ENCODE measurements at regions not wholly inside any gene's neighbourhood (a gene's known extent, or its start where the extent isn't known, plus 50 kb on each side); places are given as distances from the start of the nearest gene placed in this dataset.
A peak's percentile ranks its signal among the peaks of the same experiment; 100 is the strongest.

DNA sequence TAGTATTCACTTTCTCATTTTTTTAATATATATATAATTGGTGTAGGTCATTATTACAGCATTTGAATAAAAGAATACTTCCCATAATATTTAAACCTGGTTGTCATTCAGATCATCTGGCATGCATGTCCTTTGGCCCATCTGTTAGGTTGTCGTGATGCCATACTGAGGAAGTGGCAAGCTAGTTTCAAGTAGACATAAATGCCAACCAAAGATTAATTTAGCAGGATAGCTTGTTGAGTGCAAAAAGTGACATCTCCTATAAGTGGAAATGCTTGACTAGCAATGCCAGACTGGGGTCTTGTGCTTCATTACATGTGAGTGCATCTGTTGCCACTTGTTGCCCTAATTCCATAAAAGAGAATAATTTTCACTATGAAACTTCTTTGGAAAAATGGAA is 1044.7 kb downstream of the GRIK2 start:
- Histone ChIP-seq H3K4me1 (ENCODE audit: control insufficient read depth in 2 of 2, insufficient read depth in 2 of 2, low read length in 2 of 2) (no peaks in the 10 kb centered on the region), H3K27me3 (ENCODE audit: control insufficient read depth in 2 of 2, insufficient read depth in 1 of 2, low read length in 1 of 2) (no peaks in the 10 kb centered on the region), H3K36me3 (ENCODE audit: control insufficient read depth in 2 of 2, insufficient read depth in 2 of 2, low read length in 1 of 2) (no peaks in the 10 kb centered on the region), H3K4me3 (ENCODE audit: low read length in 2 of 2) (no peak overlapping the region), H3K9me3 (ENCODE audit: control insufficient read depth in 2 of 2, insufficient read depth in 1 of 2, low read length in 1 of 2) (no peaks in the 10 kb centered on the region), H3K27ac (ENCODE audit: low read depth in 1 of 2, low read length in 1 of 2) (no peak overlapping the region)
- no peak for DNase-seq (ENCODE audit: low read depth in 6 of 9, low spot score in 9 of 9)
- WGBS = 88% methylated on average over 1 of the region's 1 CpG

GRCh38 chr6:102417368-102417998 is 1024.0 kb downstream of the GRIK2 start:
- H3K9me3 ChIP-seq (ENCODE audit: control insufficient read depth in 2 of 2, insufficient read depth in 1 of 2, low read length in 1 of 2) = no peaks in the 10 kb centered on the region
- H3K4me1 ChIP-seq (ENCODE audit: control insufficient read depth in 2 of 2, insufficient read depth in 2 of 2, low read length in 2 of 2) = peaks cover 0 to 5% of the 10 kb centered on the region in 2 donors
- no peaks in the 10 kb centered on the region for H3K36me3 ChIP-seq (ENCODE audit: control insufficient read depth in 2 of 2, insufficient read depth in 2 of 2, low read length in 1 of 2)
- H3K27me3 ChIP-seq (ENCODE audit: control insufficient read depth in 2 of 2, insufficient read depth in 1 of 2, low read length in 1 of 2) = no peaks in the 10 kb centered on the region
- peak in 8 of 9 donors; percentile 3 to 72 (median 28) for DNase-seq (ENCODE audit: low read depth in 6 of 9, low spot score in 9 of 9)
- no peak overlapping the region for H3K4me3 ChIP-seq (ENCODE audit: low read length in 2 of 2)
- peak overlapping the region in 1 of 2 donors; percentile 20 for H3K27ac ChIP-seq (ENCODE audit: low read depth in 1 of 2, low read length in 1 of 2)
- 12% methylated on average over 4 of the region's 4 CpGs for WGBS

DNA sequence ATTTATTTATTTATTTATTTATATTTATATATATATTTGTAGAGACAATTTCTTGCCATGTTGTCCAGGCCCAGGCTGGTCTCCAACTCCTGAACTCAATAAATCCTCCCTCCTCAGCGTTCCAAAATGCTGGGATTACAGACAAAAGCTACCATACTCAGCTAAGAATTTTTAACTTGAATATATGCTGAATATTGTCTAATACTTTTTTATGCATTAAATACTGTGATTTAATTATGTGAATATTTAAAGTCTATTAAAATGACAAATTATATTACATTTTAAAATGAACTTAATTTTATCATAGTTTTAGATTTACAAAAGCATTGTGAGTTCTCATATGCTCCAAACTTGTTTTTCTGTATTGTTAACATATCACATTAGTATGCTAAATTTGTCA is 1022.4 kb downstream of the GRIK2 start:
- peaks cover 0 to 5% of the 10 kb centered on the region in 2 donors for H3K4me1 ChIP-seq (ENCODE audit: control insufficient read depth in 2 of 2, insufficient read depth in 2 of 2, low read length in 2 of 2)
- no peaks in the 10 kb centered on the region for H3K27me3 ChIP-seq (ENCODE audit: control insufficient read depth in 2 of 2, insufficient read depth in 1 of 2, low read length in 1 of 2)
- no peaks in the 10 kb centered on the region for H3K9me3 ChIP-seq (ENCODE audit: control insufficient read depth in 2 of 2, insufficient read depth in 1 of 2, low read length in 1 of 2)
- no peak overlapping the region for H3K27ac ChIP-seq (ENCODE audit: low read depth in 1 of 2, low read length in 1 of 2)
- DNase-seq (ENCODE audit: low read depth in 6 of 9, low spot score in 9 of 9) = no peak
- no peak overlapping the region for H3K4me3 ChIP-seq (ENCODE audit: low read length in 2 of 2)
- no peaks in the 10 kb centered on the region for H3K36me3 ChIP-seq (ENCODE audit: control insufficient read depth in 2 of 2, insufficient read depth in 2 of 2, low read length in 1 of 2)
- WGBS = 90% methylated on average over 1 of the region's 1 CpG

DNA sequence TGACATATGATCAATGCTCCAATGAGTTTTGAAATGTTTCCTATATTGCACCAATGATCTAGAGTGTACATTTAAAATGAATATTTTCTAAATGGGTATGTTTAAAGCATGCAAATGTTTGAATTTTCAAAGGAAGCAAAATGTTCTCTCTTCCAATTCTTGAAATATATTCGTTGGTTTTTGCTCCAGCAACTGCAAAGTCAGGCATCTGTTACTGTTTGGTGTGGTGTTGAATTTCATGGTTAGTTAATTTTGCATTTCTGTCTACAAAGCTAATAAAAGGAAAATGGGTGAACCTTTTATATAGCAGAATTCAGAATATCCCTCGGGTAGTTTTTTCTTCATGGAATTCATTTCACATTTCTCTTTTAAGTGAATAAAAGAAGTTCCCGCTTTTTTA is 1018.3 kb downstream of the GRIK2 start:
- Histone ChIP-seq H3K27ac (ENCODE audit: low read depth in 1 of 2, low read length in 1 of 2) (no peak overlapping the region), H3K4me3 (ENCODE audit: low read length in 2 of 2) (no peak overlapping the region), H3K9me3 (ENCODE audit: control insufficient read depth in 2 of 2, insufficient read depth in 1 of 2, low read length in 1 of 2) (no peaks in the 10 kb centered on the region), H3K27me3 (ENCODE audit: control insufficient read depth in 2 of 2, insufficient read depth in 1 of 2, low read length in 1 of 2) (no peaks in the 10 kb centered on the region), H3K4me1 (ENCODE audit: control insufficient read depth in 2 of 2, insufficient read depth in 2 of 2, low read length in 2 of 2) (no peaks in the 10 kb centered on the region), H3K36me3 (ENCODE audit: control insufficient read depth in 2 of 2, insufficient read depth in 2 of 2, low read length in 1 of 2) (no peaks in the 10 kb centered on the region)
- no peak for DNase-seq (ENCODE audit: low read depth in 6 of 9, low spot score in 9 of 9)
- 89% methylated on average over 3 of the region's 3 CpGs for whole genome bisulfite sequencing

GRCh38 chr6:102407886-102408741 is 1014.6 kb downstream of the GRIK2 start:
- no peak overlapping the region for H3K4me3 ChIP-seq (ENCODE audit: low read length in 2 of 2)
- no peaks in the 10 kb centered on the region for H3K36me3 ChIP-seq (ENCODE audit: control insufficient read depth in 2 of 2, insufficient read depth in 2 of 2, low read length in 1 of 2)
- H3K27me3 ChIP-seq (ENCODE audit: control insufficient read depth in 2 of 2, insufficient read depth in 1 of 2, low read length in 1 of 2) = no peaks in the 10 kb centered on the region
- 81% methylated on average over 4 of the region's 4 CpGs for WGBS
- no peaks in the 10 kb centered on the region for H3K4me1 ChIP-seq (ENCODE audit: control insufficient read depth in 2 of 2, insufficient read depth in 2 of 2, low read length in 2 of 2)
- no peak overlapping the region for H3K27ac ChIP-seq (ENCODE audit: low read depth in 1 of 2, low read length in 1 of 2)
- DNase-seq (ENCODE audit: low read depth in 6 of 9, low spot score in 9 of 9) = no peak
- H3K9me3 ChIP-seq (ENCODE audit: control insufficient read depth in 2 of 2, insufficient read depth in 1 of 2, low read length in 1 of 2) = no peaks in the 10 kb centered on the region

DNA sequence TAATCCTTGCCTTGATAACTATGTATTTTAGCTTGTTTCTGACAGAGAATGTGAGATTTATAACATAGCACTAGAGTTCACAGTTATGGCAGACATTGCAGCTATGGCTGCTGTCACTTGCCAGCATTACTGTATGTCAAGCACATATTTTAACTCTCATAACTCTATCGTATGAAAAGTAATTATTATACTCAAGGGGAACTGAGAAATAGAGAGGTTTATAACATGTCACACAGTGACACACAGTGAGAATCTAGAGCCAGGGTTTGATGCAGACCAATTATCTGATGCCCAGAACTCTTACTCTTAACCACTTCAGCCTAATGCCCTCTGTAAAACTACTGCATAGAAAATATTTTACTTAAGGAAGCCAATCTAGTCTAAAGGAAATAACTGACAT is 1012.4 kb downstream of the GRIK2 start:
- Histone ChIP-seq H3K27me3 (ENCODE audit: control insufficient read depth in 2 of 2, insufficient read depth in 1 of 2, low read length in 1 of 2) (no peaks in the 10 kb centered on the region), H3K9me3 (ENCODE audit: control insufficient read depth in 2 of 2, insufficient read depth in 1 of 2, low read length in 1 of 2) (no peaks in the 10 kb centered on the region), H3K4me1 (ENCODE audit: control insufficient read depth in 2 of 2, insufficient read depth in 2 of 2, low read length in 2 of 2) (no peaks in the 10 kb centered on the region), H3K4me3 (ENCODE audit: low read length in 2 of 2) (no peak overlapping the region), H3K27ac (ENCODE audit: low read depth in 1 of 2, low read length in 1 of 2) (no peak overlapping the region), H3K36me3 (ENCODE audit: control insufficient read depth in 2 of 2, insufficient read depth in 2 of 2, low read length in 1 of 2) (no peaks in the 10 kb centered on the region)
- DNase-seq (ENCODE audit: low read depth in 6 of 9, low spot score in 9 of 9) = no peak
- WGBS = 98% methylated on average over 1 of the region's 1 CpG

- no peaks in the 10 kb centered on the region for H3K36me3 ChIP-seq (ENCODE audit: control insufficient read depth in 2 of 2, insufficient read depth in 2 of 2, low read length in 1 of 2)
These were observed 1009.3 kb downstream of the GRIK2 start for GRCh38 chr6:102402635-102403329.

DNA sequence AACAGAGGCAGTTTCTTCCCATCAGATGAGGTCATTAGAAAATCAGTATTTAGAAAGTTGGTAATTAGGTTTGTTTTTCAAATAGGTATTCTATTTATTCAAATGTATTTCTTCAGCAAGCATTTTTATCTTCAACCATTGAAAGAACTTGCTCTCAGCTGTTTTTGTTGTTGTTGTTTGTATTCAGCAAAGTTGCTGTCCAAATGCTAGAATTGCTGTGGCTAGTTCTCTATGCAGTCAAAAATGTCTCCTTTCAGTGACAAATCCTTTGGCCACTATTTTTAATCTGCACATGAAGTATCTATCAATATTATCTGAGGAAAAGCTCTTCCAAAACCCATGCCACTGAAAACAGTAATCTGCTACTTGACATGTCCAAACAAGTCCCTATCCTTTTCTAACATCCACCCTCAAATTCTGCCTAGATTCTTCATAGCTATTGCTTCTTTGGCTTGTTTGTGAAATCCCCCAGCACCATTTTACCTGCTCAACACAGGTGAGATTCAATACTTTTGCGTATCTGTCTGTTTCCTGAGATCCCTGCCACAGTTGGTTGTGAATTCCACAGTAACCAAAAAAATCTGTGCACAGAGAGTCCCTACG is 1005.4 kb downstream of the GRIK2 start:
- WGBS = 6% methylated on average over 2 of the region's 2 CpGs
- H3K27me3 ChIP-seq (ENCODE audit: control insufficient read depth in 2 of 2, insufficient read depth in 1 of 2, low read length in 1 of 2) = no peaks in the 10 kb centered on the region
- H3K36me3 ChIP-seq (ENCODE audit: control insufficient read depth in 2 of 2, insufficient read depth in 2 of 2, low read length in 1 of 2) = no peaks in the 10 kb centered on the region
- H3K4me1 ChIP-seq (ENCODE audit: control insufficient read depth in 2 of 2, insufficient read depth in 2 of 2, low read length in 2 of 2) = no peaks in the 10 kb centered on the region
- no peaks in the 10 kb centered on the region for H3K9me3 ChIP-seq (ENCODE audit: control insufficient read depth in 2 of 2, insufficient read depth in 1 of 2, low read length in 1 of 2)
- no peak overlapping the region for H3K4me3 ChIP-seq (ENCODE audit: low read length in 2 of 2)
- DNase-seq (ENCODE audit: low read depth in 6 of 9, low spot score in 9 of 9) = no peak
- H3K27ac ChIP-seq (ENCODE audit: low read depth in 1 of 2, low read length in 1 of 2) = no peak overlapping the region

More at GRCh38 chr6:102402635-102403329, 1009.3 kb downstream of the GRIK2 start:
- Histone ChIP-seq H3K9me3 (ENCODE audit: control insufficient read depth in 2 of 2, insufficient read depth in 1 of 2, low read length in 1 of 2) (no peaks in the 10 kb centered on the region), H3K4me1 (ENCODE audit: control insufficient read depth in 2 of 2, insufficient read depth in 2 of 2, low read length in 2 of 2) (no peaks in the 10 kb centered on the region), H3K4me3 (ENCODE audit: low read length in 2 of 2) (no peak overlapping the region), H3K27me3 (ENCODE audit: control insufficient read depth in 2 of 2, insufficient read depth in 1 of 2, low read length in 1 of 2) (no peaks in the 10 kb centered on the region), H3K27ac (ENCODE audit: low read depth in 1 of 2, low read length in 1 of 2) (no peak overlapping the region)
- WGBS = 97% methylated on average over 2 of the region's 2 CpGs
- DNase-seq (ENCODE audit: low read depth in 6 of 9, low spot score in 9 of 9) = no peak

DNA sequence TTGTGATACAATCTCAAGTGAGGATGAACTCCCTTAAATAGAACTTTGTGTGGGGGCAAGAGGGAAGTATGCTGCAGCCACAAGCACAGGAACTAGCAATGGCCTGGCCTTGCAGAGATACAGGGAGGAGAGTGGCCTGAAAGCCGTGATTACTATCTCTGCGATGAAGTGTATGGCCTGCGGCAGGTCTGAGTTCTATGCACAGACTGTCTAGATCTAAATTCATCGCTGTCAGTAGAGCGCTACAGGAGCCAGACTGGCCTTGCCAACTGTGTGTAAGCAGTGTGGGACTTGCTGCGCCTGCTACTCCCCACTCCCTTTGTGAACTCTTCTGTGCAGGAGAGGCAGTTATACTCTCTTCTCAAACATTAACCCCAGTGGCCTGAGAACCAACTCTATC is 997.0 kb downstream of the GRIK2 start:
- Histone ChIP-seq H3K9me3 (ENCODE audit: control insufficient read depth in 2 of 2, insufficient read depth in 1 of 2, low read length in 1 of 2) (no peaks in the 10 kb centered on the region), H3K27me3 (ENCODE audit: control insufficient read depth in 2 of 2, insufficient read depth in 1 of 2, low read length in 1 of 2) (no peaks in the 10 kb centered on the region), H3K4me3 (ENCODE audit: low read length in 2 of 2) (no peak overlapping the region), H3K36me3 (ENCODE audit: control insufficient read depth in 2 of 2, insufficient read depth in 2 of 2, low read length in 1 of 2) (no peaks in the 10 kb centered on the region), H3K4me1 (ENCODE audit: control insufficient read depth in 2 of 2, insufficient read depth in 2 of 2, low read length in 2 of 2) (no peaks in the 10 kb centered on the region), H3K27ac (ENCODE audit: low read depth in 1 of 2, low read length in 1 of 2) (no peak overlapping the region)
- 60% methylated on average over 6 of the region's 6 CpGs for WGBS
- DNase-seq (ENCODE audit: low read depth in 6 of 9, low spot score in 9 of 9) = no peak
